Coronary artery (tissue), 2 donors: ENCODE measurements at regions not wholly inside any gene's neighbourhood (a gene's known extent, or its start where the extent isn't known, plus 50 kb on each side); places are given as distances from the start of the nearest gene placed in this dataset.

Source experiments
- DNase-seq: peaks from one replicate; pipeline ENCODE4 v3.0.0-alpha.2; 2017; ENCODE audit warnings: low spot score
- H3K27ac ChIP-seq, 2 donors: fragments of 200-600 bp; sonication (generic); one replicate each; pipeline ENCODE4 v1.5.1; 2016 to 2019
- H3K4me3 ChIP-seq: fragments of 200-600 bp; sonication (generic); 2 replicates; pipeline ENCODE4 v1.5.1; 2016; ENCODE audit warnings: mild to moderate bottlenecking, moderate library complexity
- TF ChIP-seq, protein P1 (sequence below): fragments of 200-600 bp; sonication (generic); IDR thresholded peaks from one replicate; pipeline ENCODE4 v1.5.1; 2019; ENCODE audit warnings: antibody characterized with exemption

DNA sequence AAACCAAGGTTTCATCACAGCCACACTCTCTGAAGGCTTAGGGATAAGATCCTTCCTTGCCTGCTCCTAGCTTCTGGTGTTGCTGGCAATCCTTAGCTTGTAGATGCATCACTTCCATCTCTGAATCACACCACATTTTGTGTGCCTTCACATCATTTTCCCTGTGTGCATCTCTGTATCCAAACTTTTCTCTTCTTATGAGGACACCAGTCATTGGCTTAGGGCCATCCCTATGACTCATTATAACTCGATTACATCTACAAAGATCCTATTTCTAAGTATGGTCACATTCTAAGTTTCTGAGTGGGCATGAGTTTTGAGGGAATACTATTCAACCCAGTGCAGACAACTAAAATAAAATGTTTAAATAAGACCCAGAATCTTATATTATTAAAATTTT is 121.7 kb downstream of the C7orf25 start:
- H3K27ac ChIP-seq: no peak overlapping the region
- no peak overlapping the region for H3K4me3 ChIP-seq
- DNase-seq: no peak
- TF ChIP-seq, protein P1, sequence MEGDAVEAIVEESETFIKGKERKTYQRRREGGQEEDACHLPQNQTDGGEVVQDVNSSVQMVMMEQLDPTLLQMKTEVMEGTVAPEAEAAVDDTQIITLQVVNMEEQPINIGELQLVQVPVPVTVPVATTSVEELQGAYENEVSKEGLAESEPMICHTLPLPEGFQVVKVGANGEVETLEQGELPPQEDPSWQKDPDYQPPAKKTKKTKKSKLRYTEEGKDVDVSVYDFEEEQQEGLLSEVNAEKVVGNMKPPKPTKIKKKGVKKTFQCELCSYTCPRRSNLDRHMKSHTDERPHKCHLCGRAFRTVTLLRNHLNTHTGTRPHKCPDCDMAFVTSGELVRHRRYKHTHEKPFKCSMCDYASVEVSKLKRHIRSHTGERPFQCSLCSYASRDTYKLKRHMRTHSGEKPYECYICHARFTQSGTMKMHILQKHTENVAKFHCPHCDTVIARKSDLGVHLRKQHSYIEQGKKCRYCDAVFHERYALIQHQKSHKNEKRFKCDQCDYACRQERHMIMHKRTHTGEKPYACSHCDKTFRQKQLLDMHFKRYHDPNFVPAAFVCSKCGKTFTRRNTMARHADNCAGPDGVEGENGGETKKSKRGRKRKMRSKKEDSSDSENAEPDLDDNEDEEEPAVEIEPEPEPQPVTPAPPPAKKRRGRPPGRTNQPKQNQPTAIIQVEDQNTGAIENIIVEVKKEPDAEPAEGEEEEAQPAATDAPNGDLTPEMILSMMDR: no peak

DNA sequence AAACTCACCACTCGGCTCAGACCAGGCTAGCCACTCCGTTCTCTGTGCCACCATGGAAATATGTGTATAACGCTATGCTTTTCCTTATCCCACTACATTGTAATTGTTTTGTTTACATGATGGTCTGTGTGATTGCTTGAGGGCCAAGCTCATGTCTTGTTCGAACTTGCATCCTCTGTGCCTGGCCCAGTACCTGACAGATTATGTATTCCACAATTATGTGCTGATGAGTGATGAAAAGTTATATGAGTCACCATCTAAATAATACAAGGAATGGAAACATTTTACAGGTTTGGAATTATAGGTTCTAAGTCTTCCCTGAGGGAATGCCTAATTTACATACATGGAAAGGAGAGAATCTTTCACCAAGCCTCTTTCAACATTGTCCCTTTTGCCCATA is 137.4 kb downstream of the C7orf25 start:
- no peak overlapping the region for H3K4me3 ChIP-seq
- TF ChIP-seq, protein P1: no peak
- no peak for DNase-seq
- no peak overlapping the region for H3K27ac ChIP-seq

DNA sequence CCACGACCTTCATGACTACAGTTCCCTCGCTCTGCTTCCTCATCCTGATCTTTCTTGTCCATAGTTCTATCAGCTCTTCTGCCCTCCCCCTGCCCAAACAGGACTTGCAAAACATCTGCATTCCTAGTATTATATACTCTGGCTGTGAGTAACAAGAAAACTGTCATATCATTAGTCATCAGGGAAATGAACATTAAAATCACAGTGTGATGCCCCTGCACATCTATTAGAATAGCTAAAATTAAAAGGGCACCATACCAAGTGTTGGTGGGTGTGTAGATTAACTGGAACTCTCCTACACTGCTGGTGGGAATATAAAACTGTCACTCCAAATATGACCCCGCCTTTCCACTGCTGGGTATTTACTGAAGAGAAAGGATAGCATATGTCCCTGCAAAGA is 141.8 kb downstream of the C7orf25 start:
- no peak overlapping the region for H3K4me3 ChIP-seq
- TF ChIP-seq, protein P1: no peak
- no peak for DNase-seq

DNA sequence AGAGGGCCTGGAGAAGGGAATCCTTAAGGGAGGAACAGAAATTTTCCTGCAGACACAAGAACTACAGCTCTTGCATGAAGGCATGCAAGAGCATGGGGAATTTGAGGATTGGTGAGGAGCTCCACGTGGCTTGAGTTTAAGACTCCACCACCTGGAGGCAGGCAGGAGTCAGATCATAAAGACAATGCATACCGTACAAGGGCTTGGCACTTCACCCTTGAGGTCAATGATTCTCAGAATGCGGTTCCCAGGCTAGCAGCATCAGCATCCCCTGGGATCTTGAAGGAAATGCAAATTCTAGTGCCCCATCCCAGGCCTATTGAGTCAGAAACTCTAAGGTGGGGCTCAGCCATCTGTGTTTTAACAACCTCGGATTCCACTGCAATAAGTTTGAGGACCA is 143.8 kb downstream of the C7orf25 start:
- DNase-seq: no peak
- no peak overlapping the region for H3K27ac ChIP-seq
- TF ChIP-seq, protein P1: no peak
- no peak overlapping the region for H3K4me3 ChIP-seq

More for the DNA sequence above, 141.8 kb downstream of the C7orf25 start:
- no peak overlapping the region for H3K27ac ChIP-seq

DNA sequence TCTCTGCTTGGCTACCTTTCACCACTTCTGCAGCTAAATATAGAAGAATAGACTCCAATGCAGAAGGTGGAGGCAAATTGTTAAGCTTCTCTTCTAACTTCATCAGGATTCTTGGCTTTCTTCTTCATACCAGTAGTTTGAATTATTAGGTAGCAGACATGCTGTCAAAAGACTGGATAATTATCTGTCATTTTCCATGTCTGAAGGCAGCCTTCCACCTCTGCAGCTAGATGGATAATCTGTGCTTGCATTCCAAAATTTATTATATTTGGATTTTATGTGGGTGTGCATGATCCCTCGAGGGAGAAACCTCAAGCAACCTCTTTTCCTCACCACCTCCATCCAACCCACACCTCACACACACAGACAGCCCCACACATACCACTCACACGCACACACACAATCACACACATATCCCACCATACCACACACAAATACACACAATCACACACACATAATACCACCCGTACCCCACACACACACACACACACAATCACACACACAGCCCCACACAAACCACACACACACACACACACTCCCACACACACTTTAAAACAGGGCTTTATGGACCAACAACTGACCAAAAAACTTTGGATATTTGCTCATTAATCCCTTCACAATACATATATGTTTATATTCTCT is 145.0 kb downstream of the C7orf25 start:
- H3K27ac ChIP-seq: no peak overlapping the region
- DNase-seq: no peak
- TF ChIP-seq, protein P1: no peak
- no peak overlapping the region for H3K4me3 ChIP-seq

DNA sequence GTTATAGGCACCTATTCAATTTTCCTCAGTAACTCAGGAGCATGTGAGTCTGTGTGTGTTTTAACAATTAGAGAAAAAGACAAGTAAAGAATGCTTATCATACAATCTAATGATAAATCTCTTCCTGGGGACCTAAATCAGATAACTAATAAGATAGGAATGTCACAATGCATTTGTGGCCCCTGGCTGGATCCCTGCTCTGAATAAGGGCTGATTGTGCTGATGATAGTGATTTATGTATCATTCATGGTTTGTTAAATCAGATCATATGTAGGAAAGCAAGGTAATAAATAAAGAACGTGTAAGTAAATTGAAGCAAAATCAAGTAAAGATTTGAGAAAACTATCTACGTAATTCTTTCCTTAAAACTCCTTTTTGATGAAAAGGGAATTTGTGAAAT is 145.9 kb downstream of the C7orf25 start:
- TF ChIP-seq, protein P1: no peak
- no peak for DNase-seq
- H3K27ac ChIP-seq: no peak overlapping the region
- no peak overlapping the region for H3K4me3 ChIP-seq

DNA sequence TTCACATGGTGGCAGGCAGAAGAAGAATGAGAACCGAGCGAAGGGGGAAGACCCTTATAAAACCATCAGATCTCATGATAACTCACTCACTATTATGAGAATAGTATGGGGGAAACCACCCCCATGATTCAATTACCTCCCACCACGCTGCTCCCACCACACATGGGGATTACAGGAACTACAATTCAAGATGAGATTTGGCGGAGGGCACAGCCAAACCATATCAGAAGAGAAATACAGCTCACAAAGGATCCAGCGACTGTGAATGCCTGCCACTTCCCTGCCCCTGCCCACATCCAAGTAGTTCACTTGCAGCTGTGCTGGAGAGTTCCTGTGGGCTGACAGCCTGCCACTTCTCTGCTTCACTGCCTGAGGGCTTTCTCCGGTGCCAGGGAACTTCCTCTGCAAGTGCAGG is 148.7 kb downstream of the C7orf25 start:
- H3K4me3 ChIP-seq: no peak overlapping the region
- H3K27ac ChIP-seq: no peak overlapping the region
- no peak for DNase-seq
- TF ChIP-seq, protein P1: no peak
